Mesothelial cell of epicardium (in vitro differentiated cells): ENCODE measurements at regions not wholly inside any gene's neighbourhood (a gene's known extent, or its start where the extent isn't known, plus 50 kb on each side); places are given as distances from the start of the nearest gene placed in this dataset.

Experiments
- DNase-seq, 2 experiments: peaks; one replicate each; pipeline ENCODE4 v3.0.0; 2021; ENCODE audit warnings: low spot score in 2 of 2; ENCODE audit not compliant: unreplicated experiment in 2 of 2
- H3K27ac Mint-ChIP-seq: 2 replicates; pipeline ENCODE4 v1.8.0; 2021; ENCODE audit warnings: mixed read lengths
- H3K27me3 Mint-ChIP-seq: 2 replicates; pipeline ENCODE4 v1.8.0; 2021; ENCODE audit warnings: low read depth, mixed read lengths
- H3K36me3 Mint-ChIP-seq: 2 replicates; pipeline ENCODE4 v1.8.0; 2021; ENCODE audit warnings: mixed read lengths
- H3K4me1 Mint-ChIP-seq: 2 replicates; pipeline ENCODE4 v1.8.0; 2021; ENCODE audit warnings: mixed read lengths
- H3K4me3 Mint-ChIP-seq: 2 replicates; pipeline ENCODE4 v1.8.0; 2021; ENCODE audit warnings: mild to moderate bottlenecking, moderate library complexity, mixed read lengths
- H3K9me3 Mint-ChIP-seq: 2 replicates; pipeline ENCODE4 v1.8.0; 2021; ENCODE audit warnings: mixed read lengths
- CTCF ChIP-seq: fragments of 200-600 bp; sonication (generic); IDR thresholded peaks from one replicate; pipeline ENCODE4 v1.5.0; 2021; ENCODE audit warnings: antibody characterized with exemption; ENCODE audit not compliant: unreplicated experiment

- H3K4me1 Mint-ChIP-seq, result peaks cover 5% of the 10 kb centered on the region
- no peaks in the 10 kb centered on the region for H3K27me3 Mint-ChIP-seq
- peaks cover 7% of the 10 kb centered on the region for H3K9me3 Mint-ChIP-seq
- no peak for DNase-seq
- TF ChIP-seq CTCF, result no peak
- no peaks in the 10 kb centered on the region for H3K36me3 Mint-ChIP-seq
- no peak overlapping the region for H3K27ac Mint-ChIP-seq
- H3K4me3 Mint-ChIP-seq, result no peak overlapping the region
These were observed 204.9 kb upstream of the PTCHD4 start for GRCh38 chr6:48315915-48316314.

- Mint-ChIP-seq H3K27me3 (no peaks in the 10 kb centered on the region), H3K4me3 (no peak overlapping the region), H3K9me3 (peaks cover 7% of the 10 kb centered on the region), H3K4me1 (peaks cover 5% of the 10 kb centered on the region), H3K36me3 (no peaks in the 10 kb centered on the region), H3K27ac (no peak overlapping the region)
- TF ChIP-seq CTCF, result no peak
- DNase-seq, result no peak
These were observed 204.2 kb upstream of the PTCHD4 start for GRCh38 chr6:48315051-48315719.

- no peak for DNase-seq
- Mint-ChIP-seq H3K4me1 (peaks cover 11% of the 10 kb centered on the region), H3K36me3 (no peaks in the 10 kb centered on the region)
These were observed 200.3 kb upstream of the PTCHD4 start for GRCh38 chr6:48311301-48311700.

GRCh38 chr6:48307573-48307972 lies 196.6 kb upstream of the PTCHD4 start:
- DNase-seq, result no peak
- H3K4me1 Mint-ChIP-seq, result peaks cover 11% of the 10 kb centered on the region
- no peak overlapping the region for H3K27ac Mint-ChIP-seq
- H3K36me3 Mint-ChIP-seq, result peaks cover 2% of the 10 kb centered on the region
- H3K9me3 Mint-ChIP-seq, result peaks cover 20% of the 10 kb centered on the region
- no peak overlapping the region for H3K4me3 Mint-ChIP-seq
- no peak for TF ChIP-seq CTCF
- no peaks in the 10 kb centered on the region for H3K27me3 Mint-ChIP-seq

More at GRCh38 chr6:48311301-48311700, 200.3 kb upstream of the PTCHD4 start:
- no peak overlapping the region for H3K27ac Mint-ChIP-seq
- H3K4me3 Mint-ChIP-seq, result no peak overlapping the region
- peaks cover 7% of the 10 kb centered on the region for H3K9me3 Mint-ChIP-seq
- no peak for TF ChIP-seq CTCF
- no peaks in the 10 kb centered on the region for H3K27me3 Mint-ChIP-seq

GRCh38 chr6:48290595-48290994 lies 179.6 kb upstream of the PTCHD4 start:
- Mint-ChIP-seq H3K4me3 (no peak overlapping the region), H3K4me1 (peaks cover 14% of the 10 kb centered on the region), H3K36me3 (peaks cover 5% of the 10 kb centered on the region), H3K27me3 (no peaks in the 10 kb centered on the region), H3K9me3 (peaks cover 24% of the 10 kb centered on the region), H3K27ac (no peak overlapping the region)
- TF ChIP-seq CTCF, result no peak
- no peak for DNase-seq
